ENCODE measurements at regions not wholly inside any gene's neighbourhood (a gene's known extent, or its start where the extent isn't known, plus 50 kb on each side); places are given as distances from the start of the nearest gene placed in this dataset.

DNA sequence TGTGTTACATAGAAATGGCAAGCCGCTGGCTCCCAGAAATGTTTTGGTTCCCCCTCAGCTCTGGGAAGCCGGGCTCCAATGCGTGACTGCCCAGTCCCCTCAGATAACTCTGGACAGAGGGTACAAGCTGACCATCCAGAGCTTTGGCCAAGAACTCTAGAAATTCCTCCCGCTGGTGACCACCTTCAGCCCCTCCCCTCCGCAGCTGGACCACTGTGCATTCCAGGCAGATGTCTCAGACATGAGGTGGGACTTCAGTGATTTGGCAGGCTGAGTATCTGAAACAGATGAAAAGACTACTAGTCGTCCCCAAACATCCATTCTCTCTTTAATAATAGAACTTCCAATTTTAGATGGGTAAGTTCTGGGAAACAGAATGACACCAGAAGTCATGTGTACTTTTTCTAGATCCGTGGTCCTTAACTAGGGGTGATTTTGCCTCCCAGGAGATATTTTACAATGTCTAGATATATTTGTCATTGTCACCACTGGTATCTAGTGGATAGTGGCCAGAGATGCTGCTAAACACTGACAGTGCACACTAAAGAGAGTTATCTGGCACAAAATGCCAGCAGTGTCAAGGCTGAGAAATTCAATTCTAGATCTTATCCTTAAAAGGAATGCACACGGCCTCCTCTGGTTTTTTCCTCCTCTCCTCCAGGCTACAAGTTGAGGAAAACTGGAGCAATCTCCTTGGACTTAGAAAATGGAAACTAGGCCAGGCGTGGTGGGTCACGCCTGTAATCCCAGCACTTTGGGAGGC, 294.3 kb downstream of the SRBD1 start:
- H3K36me3 ChIP-seq (ENCODE audit: control insufficient read depth in 4 of 4, insufficient read depth in 4 of 4, low read length in 3 of 4) = no peaks in the 10 kb centered on the region
- H3K4me1 ChIP-seq (ENCODE audit: control extremely low read depth in 1 of 4, control insufficient read depth in 4 of 4, insufficient read depth in 4 of 4, low read length in 3 of 4) = no peaks in the 10 kb centered on the region
- H3K4me3 ChIP-seq (ENCODE audit: control insufficient read depth in 1 of 7, extremely low read depth in 1 of 7, insufficient read depth in 4 of 7, low read depth in 2 of 7, low read length in 6 of 7) = no peak overlapping the region
- ChIA-PET POLR2A (no interaction called here), CTCF (no interaction called here)
- no peak overlapping the region for H3K27ac ChIP-seq (ENCODE audit: insufficient read depth in 1 of 2, low read depth in 1 of 2, low read length in 2 of 2, poor library complexity in 1 of 2, severe bottlenecking in 2 of 2)
- no peak for DNase-seq
- H3K27me3 ChIP-seq (replicated peaks in 2 of 5; ENCODE audit: control insufficient read depth in 4 of 5, insufficient read depth in 5 of 5, low read length in 4 of 5) = peaks cover 0 to 2% (median 0%) of the 10 kb centered on the region in 5 experiments
- peaks cover 0 to 5% (median 0%) of the 10 kb centered on the region in 5 experiments for H3K9me3 ChIP-seq (ENCODE audit: control extremely low read depth in 1 of 5, control insufficient read depth in 4 of 5, insufficient read depth in 2 of 5, low read depth in 1 of 5, low read length in 4 of 5)
- 98% methylated on average over 4 of the region's 10 CpGs for WGBS (ENCODE audit: insufficient coverage)

DNA sequence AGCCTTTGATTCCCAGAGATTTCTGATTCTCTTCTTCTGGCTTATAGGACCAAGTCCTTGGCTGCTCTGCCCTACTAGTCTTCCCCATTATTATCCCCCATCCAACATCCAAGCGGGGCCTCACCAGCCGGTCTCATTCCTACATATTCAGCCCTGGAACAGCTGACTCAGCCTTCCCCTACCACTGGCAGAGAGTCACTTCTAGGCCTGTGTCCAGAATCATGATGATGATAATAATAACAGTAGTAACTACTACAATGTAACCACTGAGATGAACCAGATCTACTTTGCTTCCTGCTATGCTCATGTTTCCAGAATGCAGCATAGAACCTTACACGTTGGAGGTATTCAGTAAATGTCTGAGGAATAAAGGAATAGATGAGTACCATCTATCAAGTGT, 295.2 kb downstream of the SRBD1 start:
- ChIA-PET POLR2A (no interaction called here), CTCF (no interaction called here)
- H3K27ac ChIP-seq (ENCODE audit: insufficient read depth in 1 of 2, low read depth in 1 of 2, low read length in 2 of 2, poor library complexity in 1 of 2, severe bottlenecking in 2 of 2) = no peak overlapping the region
- 100% methylated on average over 1 of the region's 3 CpGs for WGBS (ENCODE audit: insufficient coverage)
- H3K36me3 ChIP-seq (ENCODE audit: control insufficient read depth in 4 of 4, insufficient read depth in 4 of 4, low read length in 3 of 4) = no peaks in the 10 kb centered on the region
- DNase-seq = no peak
- peaks cover 0 to 5% (median 0%) of the 10 kb centered on the region in 5 experiments for H3K9me3 ChIP-seq (ENCODE audit: control extremely low read depth in 1 of 5, control insufficient read depth in 4 of 5, insufficient read depth in 2 of 5, low read depth in 1 of 5, low read length in 4 of 5)
- H3K4me1 ChIP-seq (ENCODE audit: control extremely low read depth in 1 of 4, control insufficient read depth in 4 of 4, insufficient read depth in 4 of 4, low read length in 3 of 4) = no peaks in the 10 kb centered on the region
- H3K27me3 ChIP-seq (replicated peaks in 2 of 5; ENCODE audit: control insufficient read depth in 4 of 5, insufficient read depth in 5 of 5, low read length in 4 of 5) = peaks cover 0 to 2% (median 0%) of the 10 kb centered on the region in 5 experiments
- H3K4me3 ChIP-seq (ENCODE audit: control insufficient read depth in 1 of 7, extremely low read depth in 1 of 7, insufficient read depth in 4 of 7, low read depth in 2 of 7, low read length in 6 of 7) = no peak overlapping the region

DNA sequence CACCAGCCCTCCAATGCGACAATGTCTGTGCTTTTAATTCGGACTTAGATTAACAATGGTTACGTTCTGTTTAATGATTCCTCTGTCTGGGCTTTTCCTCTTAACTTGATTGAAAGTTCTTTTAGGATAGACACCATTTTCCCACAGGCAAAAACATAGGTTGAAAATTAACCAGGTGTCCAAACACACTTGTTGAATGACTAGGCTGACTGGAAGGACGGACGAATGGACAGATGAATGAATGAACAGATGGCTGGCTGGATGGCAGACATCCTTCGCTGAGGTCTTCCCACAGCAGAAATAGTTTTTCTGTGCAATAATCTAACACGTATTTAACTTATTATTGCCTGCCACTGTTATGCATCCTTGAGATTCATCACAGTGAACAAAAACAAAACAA, 298.8 kb downstream of the SRBD1 start:
- H3K27ac ChIP-seq (ENCODE audit: insufficient read depth in 1 of 2, low read depth in 1 of 2, low read length in 2 of 2, poor library complexity in 1 of 2, severe bottlenecking in 2 of 2) = no peak overlapping the region
- no peaks in the 10 kb centered on the region for H3K36me3 ChIP-seq (ENCODE audit: control insufficient read depth in 4 of 4, insufficient read depth in 4 of 4, low read length in 3 of 4)
- no peaks in the 10 kb centered on the region for H3K27me3 ChIP-seq (replicated peaks in 2 of 5; ENCODE audit: control insufficient read depth in 4 of 5, insufficient read depth in 5 of 5, low read length in 4 of 5)
- ChIA-PET CTCF (no interaction called here), POLR2A (no interaction called here)
- no peak for DNase-seq
- 98% methylated on average over 5 of the region's 7 CpGs for WGBS (ENCODE audit: insufficient coverage)
- peaks cover 0 to 2% (median 0%) of the 10 kb centered on the region in 5 experiments for H3K9me3 ChIP-seq (ENCODE audit: control extremely low read depth in 1 of 5, control insufficient read depth in 4 of 5, insufficient read depth in 2 of 5, low read depth in 1 of 5, low read length in 4 of 5)
- H3K4me3 ChIP-seq (ENCODE audit: control insufficient read depth in 1 of 7, extremely low read depth in 1 of 7, insufficient read depth in 4 of 7, low read depth in 2 of 7, low read length in 6 of 7) = no peak overlapping the region
- no peaks in the 10 kb centered on the region for H3K4me1 ChIP-seq (ENCODE audit: control extremely low read depth in 1 of 4, control insufficient read depth in 4 of 4, insufficient read depth in 4 of 4, low read length in 3 of 4)

DNA sequence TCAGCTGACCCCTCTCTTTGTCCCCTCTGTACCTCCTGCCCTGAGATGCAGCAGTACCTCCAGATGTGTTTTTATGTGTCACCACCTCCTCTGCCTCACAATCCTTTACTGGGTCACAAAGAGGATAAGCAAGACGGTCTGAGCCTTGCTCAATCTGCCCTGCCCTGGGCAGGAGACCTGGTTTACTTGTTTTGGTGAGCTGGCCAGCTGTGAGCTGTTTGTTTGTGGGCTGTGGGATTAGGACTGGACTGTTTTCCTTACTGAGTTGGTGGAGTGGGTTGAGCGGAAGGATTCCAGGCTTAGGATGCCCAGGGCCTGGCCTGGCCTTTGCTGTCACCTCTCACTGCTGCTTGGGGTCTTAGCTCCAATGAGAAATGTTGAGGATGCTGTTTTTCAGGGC, 299.5 kb downstream of the SRBD1 start:
- WGBS (ENCODE audit: insufficient coverage) = 83% methylated on average over 1 of the region's 2 CpGs
- no peak for DNase-seq
- ChIA-PET CTCF (no interaction called here), POLR2A (no interaction called here)
- Histone ChIP-seq H3K27me3 (replicated peaks in 2 of 5; ENCODE audit: control insufficient read depth in 4 of 5, insufficient read depth in 5 of 5, low read length in 4 of 5) (no peaks in the 10 kb centered on the region), H3K9me3 (ENCODE audit: control extremely low read depth in 1 of 5, control insufficient read depth in 4 of 5, insufficient read depth in 2 of 5, low read depth in 1 of 5, low read length in 4 of 5) (peaks cover 0 to 2% (median 0%) of the 10 kb centered on the region in 5 experiments), H3K36me3 (ENCODE audit: control insufficient read depth in 4 of 4, insufficient read depth in 4 of 4, low read length in 3 of 4) (no peaks in the 10 kb centered on the region), H3K4me1 (ENCODE audit: control extremely low read depth in 1 of 4, control insufficient read depth in 4 of 4, insufficient read depth in 4 of 4, low read length in 3 of 4) (no peaks in the 10 kb centered on the region), H3K4me3 (ENCODE audit: control insufficient read depth in 1 of 7, extremely low read depth in 1 of 7, insufficient read depth in 4 of 7, low read depth in 2 of 7, low read length in 6 of 7) (no peak overlapping the region), H3K27ac (ENCODE audit: insufficient read depth in 1 of 2, low read depth in 1 of 2, low read length in 2 of 2, poor library complexity in 1 of 2, severe bottlenecking in 2 of 2) (no peak overlapping the region)

GRCh38 chr2:45307147-45307546, 297.9 kb upstream of the SIX2 start:
- Histone ChIP-seq H3K4me1 (ENCODE audit: control extremely low read depth in 1 of 4, control insufficient read depth in 4 of 4, insufficient read depth in 4 of 4, low read length in 3 of 4) (no peaks in the 10 kb centered on the region), H3K27ac (ENCODE audit: insufficient read depth in 1 of 2, low read depth in 1 of 2, low read length in 2 of 2, poor library complexity in 1 of 2, severe bottlenecking in 2 of 2) (no peak overlapping the region), H3K27me3 (replicated peaks in 2 of 5; ENCODE audit: control insufficient read depth in 4 of 5, insufficient read depth in 5 of 5, low read length in 4 of 5) (no peaks in the 10 kb centered on the region), H3K4me3 (ENCODE audit: control insufficient read depth in 1 of 7, extremely low read depth in 1 of 7, insufficient read depth in 4 of 7, low read depth in 2 of 7, low read length in 6 of 7) (no peak overlapping the region), H3K36me3 (ENCODE audit: control insufficient read depth in 4 of 4, insufficient read depth in 4 of 4, low read length in 3 of 4) (no peaks in the 10 kb centered on the region), H3K9me3 (ENCODE audit: control extremely low read depth in 1 of 5, control insufficient read depth in 4 of 5, insufficient read depth in 2 of 5, low read depth in 1 of 5, low read length in 4 of 5) (peaks cover 0 to 2% (median 0%) of the 10 kb centered on the region in 5 experiments)
- no peak for DNase-seq
- POLR2A ChIA-PET = no interaction called here
- 97% methylated on average over 9 of the region's 11 CpGs for WGBS (ENCODE audit: insufficient coverage)
- CTCF ChIA-PET = no interaction called here

GRCh38 chr2:45305599-45305998, 296.3 kb upstream of the SIX2 start:
- Histone ChIP-seq H3K4me1 (ENCODE audit: control extremely low read depth in 1 of 4, control insufficient read depth in 4 of 4, insufficient read depth in 4 of 4, low read length in 3 of 4) (peaks cover 0 to 13% (median 6%) of the 10 kb centered on the region in 4 experiments), H3K9me3 (ENCODE audit: control extremely low read depth in 1 of 5, control insufficient read depth in 4 of 5, insufficient read depth in 2 of 5, low read depth in 1 of 5, low read length in 4 of 5) (peaks cover 0 to 1% (median 0%) of the 10 kb centered on the region in 5 experiments), H3K27me3 (replicated peaks in 2 of 5; ENCODE audit: control insufficient read depth in 4 of 5, insufficient read depth in 5 of 5, low read length in 4 of 5) (no peaks in the 10 kb centered on the region), H3K36me3 (ENCODE audit: control insufficient read depth in 4 of 4, insufficient read depth in 4 of 4, low read length in 3 of 4) (no peaks in the 10 kb centered on the region), H3K27ac (ENCODE audit: insufficient read depth in 1 of 2, low read depth in 1 of 2, low read length in 2 of 2, poor library complexity in 1 of 2, severe bottlenecking in 2 of 2) (no peak overlapping the region), H3K4me3 (ENCODE audit: control insufficient read depth in 1 of 7, extremely low read depth in 1 of 7, insufficient read depth in 4 of 7, low read depth in 2 of 7, low read length in 6 of 7) (no peak overlapping the region)
- WGBS (ENCODE audit: insufficient coverage) = 95% methylated on average over 2 of the region's 3 CpGs
- POLR2A ChIA-PET = interaction anchor here (0.6 kb wide), 1 partner anchor 281 kb away, joined by 3 read pairs; no protein-coding TSS in a partner anchor
- DNase-seq = no peak
- CTCF ChIA-PET = no interaction called here

GRCh38 chr2:45303417-45304202, 294.4 kb upstream of the SIX2 start:
- Histone ChIP-seq H3K27ac (ENCODE audit: insufficient read depth in 1 of 2, low read depth in 1 of 2, low read length in 2 of 2, poor library complexity in 1 of 2, severe bottlenecking in 2 of 2) (no peak overlapping the region), H3K4me3 (ENCODE audit: control insufficient read depth in 1 of 7, extremely low read depth in 1 of 7, insufficient read depth in 4 of 7, low read depth in 2 of 7, low read length in 6 of 7) (no peak overlapping the region), H3K36me3 (ENCODE audit: control insufficient read depth in 4 of 4, insufficient read depth in 4 of 4, low read length in 3 of 4) (no peaks in the 10 kb centered on the region), H3K4me1 (ENCODE audit: control extremely low read depth in 1 of 4, control insufficient read depth in 4 of 4, insufficient read depth in 4 of 4, low read length in 3 of 4) (peaks cover 0 to 13% (median 6%) of the 10 kb centered on the region in 4 experiments), H3K27me3 (replicated peaks in 2 of 5; ENCODE audit: control insufficient read depth in 4 of 5, insufficient read depth in 5 of 5, low read length in 4 of 5) (peaks cover 0 to 2% (median 0%) of the 10 kb centered on the region in 5 experiments), H3K9me3 (ENCODE audit: control extremely low read depth in 1 of 5, control insufficient read depth in 4 of 5, insufficient read depth in 2 of 5, low read depth in 1 of 5, low read length in 4 of 5) (no peaks in the 10 kb centered on the region)
- 95% methylated on average over 4 of the region's 5 CpGs for WGBS (ENCODE audit: insufficient coverage)
- DNase-seq = no peak
- POLR2A ChIA-PET = interaction anchor here (0.6 kb wide), 1 partner anchor 650 kb away, joined by 3 read pairs; no protein-coding TSS in a partner anchor
- CTCF ChIA-PET = no interaction called here
